ENCODE measurements at regions not wholly inside any gene's neighbourhood (a gene's known extent, or its start where the extent isn't known, plus 50 kb on each side); places are given as distances from the start of the nearest gene placed in this dataset.

- TF ChIP-seq CTCF (conservative IDR thresholded peaks at IDR 0.05; ENCODE audit: low read length): no peak
- no peak for TF ChIP-seq EZH2phosphoT487 (IDR thresholded peaks at IDR 0.05; ENCODE audit: borderline replicate concordance, low read depth, low read length)
These were observed 125.2 kb downstream of the BMP15 start for GRCh38 chrX:51035746-51036145.
